ENCODE measurements at regions not wholly inside any gene's neighbourhood (a gene's known extent, or its start where the extent isn't known, plus 50 kb on each side); places are given as distances from the start of the nearest gene placed in this dataset.

GRCh38 chr5:4013106-4013898, 417.7 kb downstream of the IRX1 start:
- DNase-seq, result no peak
- no peaks in the 10 kb centered on the region for H3K36me3 Mint-ChIP-seq (ENCODE audit: insufficient read depth)
- no peak for ATAC-seq (replicated peaks)

GRCh38 chr5:4015709-4016108, 420.1 kb downstream of the IRX1 start:
- H3K27me3 Mint-ChIP-seq, result no peaks in the 10 kb centered on the region
- H3K9me3 Mint-ChIP-seq, result peaks cover 0 to 7% of the 10 kb centered on the region in 2 donors
- no peaks in the 10 kb centered on the region for H3K4me1 Mint-ChIP-seq (ENCODE audit: low read depth in 2 of 2)
- DNase-seq (no peak), ATAC-seq (replicated peaks) (no peak)
- no peak overlapping the region for H3K27ac Mint-ChIP-seq
- H3K4me3 Mint-ChIP-seq, result no peak overlapping the region
- H3K36me3 Mint-ChIP-seq (ENCODE audit: insufficient read depth), result no peaks in the 10 kb centered on the region

More at GRCh38 chr5:4013106-4013898, 417.7 kb downstream of the IRX1 start:
- Mint-ChIP-seq H3K4me1 (ENCODE audit: low read depth in 2 of 2) (no peaks in the 10 kb centered on the region), H3K27ac (no peak overlapping the region), H3K9me3 (peaks cover 8 to 10% of the 10 kb centered on the region in 2 donors), H3K4me3 (no peak overlapping the region), H3K27me3 (no peaks in the 10 kb centered on the region)

- Mint-ChIP-seq H3K36me3 (ENCODE audit: insufficient read depth) (no peaks in the 10 kb centered on the region), H3K27ac (no peak overlapping the region), H3K4me3 (no peak overlapping the region), H3K9me3 (peaks cover 0 to 7% of the 10 kb centered on the region in 2 donors), H3K4me1 (ENCODE audit: low read depth in 2 of 2) (no peaks in the 10 kb centered on the region), H3K27me3 (no peaks in the 10 kb centered on the region)
- ATAC-seq (replicated peaks) (no peak), DNase-seq (no peak)
These were observed 421.6 kb downstream of the IRX1 start for GRCh38 chr5:4017076-4017803.

GRCh38 chr5:4018007-4018406, 422.4 kb downstream of the IRX1 start:
- Mint-ChIP-seq H3K36me3 (ENCODE audit: insufficient read depth) (no peaks in the 10 kb centered on the region), H3K27ac (no peak overlapping the region), H3K27me3 (no peaks in the 10 kb centered on the region), H3K9me3 (peaks cover 4 to 7% of the 10 kb centered on the region in 2 donors), H3K4me3 (no peak overlapping the region), H3K4me1 (ENCODE audit: low read depth in 2 of 2) (no peaks in the 10 kb centered on the region)
- no peak for ATAC-seq (replicated peaks)
- DNase-seq, result no peak

- ATAC-seq (replicated peaks), result no peak
- DNase-seq, result no peak
- no peak overlapping the region for H3K27ac Mint-ChIP-seq
- no peak overlapping the region for H3K4me3 Mint-ChIP-seq
- no peaks in the 10 kb centered on the region for H3K4me1 Mint-ChIP-seq (ENCODE audit: low read depth in 2 of 2)
- H3K36me3 Mint-ChIP-seq (ENCODE audit: insufficient read depth), result no peaks in the 10 kb centered on the region
- no peaks in the 10 kb centered on the region for H3K27me3 Mint-ChIP-seq
- H3K9me3 Mint-ChIP-seq, result peaks cover 7 to 9% of the 10 kb centered on the region in 2 donors
These were observed 423.6 kb downstream of the IRX1 start for GRCh38 chr5:4019009-4019769.

GRCh38 chr5:4019841-4020240, 424.2 kb downstream of the IRX1 start:
- no peak overlapping the region for H3K27ac Mint-ChIP-seq
- no peaks in the 10 kb centered on the region for H3K27me3 Mint-ChIP-seq
- no peaks in the 10 kb centered on the region for H3K36me3 Mint-ChIP-seq (ENCODE audit: insufficient read depth)
- DNase-seq, result no peak
- H3K4me1 Mint-ChIP-seq (ENCODE audit: low read depth in 2 of 2), result no peaks in the 10 kb centered on the region
- H3K9me3 Mint-ChIP-seq, result peaks cover 7 to 9% of the 10 kb centered on the region in 2 donors
- no peak for ATAC-seq (replicated peaks)
- no peak overlapping the region for H3K4me3 Mint-ChIP-seq

- DNase-seq (no peak), ATAC-seq (replicated peaks) (no peak)
- no peak overlapping the region for H3K4me3 Mint-ChIP-seq
- H3K9me3 Mint-ChIP-seq, result peaks cover 7 to 9% of the 10 kb centered on the region in 2 donors
- H3K27ac Mint-ChIP-seq, result no peak overlapping the region
- H3K36me3 Mint-ChIP-seq (ENCODE audit: insufficient read depth), result no peaks in the 10 kb centered on the region
- no peaks in the 10 kb centered on the region for H3K4me1 Mint-ChIP-seq (ENCODE audit: low read depth in 2 of 2)
- H3K27me3 Mint-ChIP-seq, result no peaks in the 10 kb centered on the region
These were observed 424.8 kb downstream of the IRX1 start for GRCh38 chr5:4020400-4020799.

GRCh38 chr5:4022056-4022670, 426.5 kb downstream of the IRX1 start:
- ATAC-seq (replicated peaks) (no peak), DNase-seq (no peak)
- H3K36me3 Mint-ChIP-seq (ENCODE audit: insufficient read depth), result no peaks in the 10 kb centered on the region
- no peaks in the 10 kb centered on the region for H3K4me1 Mint-ChIP-seq (ENCODE audit: low read depth in 2 of 2)
- H3K9me3 Mint-ChIP-seq, result peaks cover 7 to 9% of the 10 kb centered on the region in 2 donors
- no peak overlapping the region for H3K27ac Mint-ChIP-seq
- H3K27me3 Mint-ChIP-seq, result no peaks in the 10 kb centered on the region
- H3K4me3 Mint-ChIP-seq, result no peak overlapping the region

- ATAC-seq (replicated peaks), result no peak
- H3K27me3 Mint-ChIP-seq, result no peaks in the 10 kb centered on the region
- H3K4me3 Mint-ChIP-seq, result no peak overlapping the region
- H3K4me1 Mint-ChIP-seq (ENCODE audit: low read depth in 2 of 2), result no peaks in the 10 kb centered on the region
- H3K9me3 Mint-ChIP-seq, result peaks cover 5 to 9% of the 10 kb centered on the region in 2 donors
- H3K27ac Mint-ChIP-seq, result no peak overlapping the region
- DNase-seq, result no peak
- H3K36me3 Mint-ChIP-seq (ENCODE audit: insufficient read depth), result no peaks in the 10 kb centered on the region
These were observed 427.6 kb downstream of the IRX1 start for GRCh38 chr5:4023091-4023752.

- Mint-ChIP-seq H3K27ac (no peak overlapping the region), H3K9me3 (peaks cover 5 to 9% of the 10 kb centered on the region in 2 donors), H3K4me3 (no peak overlapping the region), H3K27me3 (no peaks in the 10 kb centered on the region), H3K36me3 (ENCODE audit: insufficient read depth) (no peaks in the 10 kb centered on the region), H3K4me1 (ENCODE audit: low read depth in 2 of 2) (no peaks in the 10 kb centered on the region)
- no peak for DNase-seq
- no peak for ATAC-seq (replicated peaks)
These were observed 428.2 kb downstream of the IRX1 start for GRCh38 chr5:4023753-4024335.

- H3K27me3 Mint-ChIP-seq, result no peaks in the 10 kb centered on the region
- ATAC-seq (replicated peaks) (no peak), DNase-seq (no peak)
- no peaks in the 10 kb centered on the region for H3K4me1 Mint-ChIP-seq (ENCODE audit: low read depth in 2 of 2)
- no peak overlapping the region for H3K27ac Mint-ChIP-seq
- peaks cover 5 to 9% of the 10 kb centered on the region in 2 donors for H3K9me3 Mint-ChIP-seq
- H3K36me3 Mint-ChIP-seq (ENCODE audit: insufficient read depth), result no peaks in the 10 kb centered on the region
- no peak overlapping the region for H3K4me3 Mint-ChIP-seq
These were observed 431.6 kb downstream of the IRX1 start for GRCh38 chr5:4027088-4027734.

- H3K27me3 Mint-ChIP-seq, result no peaks in the 10 kb centered on the region
- ATAC-seq (replicated peaks) (no peak), DNase-seq (no peak)
- H3K4me3 Mint-ChIP-seq, result no peak overlapping the region
- H3K27ac Mint-ChIP-seq, result no peak overlapping the region
- H3K4me1 Mint-ChIP-seq (ENCODE audit: low read depth in 2 of 2), result no peaks in the 10 kb centered on the region
- H3K36me3 Mint-ChIP-seq (ENCODE audit: insufficient read depth), result no peaks in the 10 kb centered on the region
- H3K9me3 Mint-ChIP-seq, result peaks cover under 1 to 5% of the 10 kb centered on the region in 2 donors
These were observed 432.8 kb downstream of the IRX1 start for GRCh38 chr5:4028384-4028783.

All from effector memory CD8-positive, alpha-beta T cell (primary cell).